H1 (cell line): ENCODE measurements at regions not wholly inside any gene's neighbourhood (a gene's known extent, or its start where the extent isn't known, plus 50 kb on each side); places are given as distances from the start of the nearest gene placed in this dataset.

ENCODE experiments used
- CTCF ChIA-PET: fragments of 300-600 bp; sonication (Branson Sonifier 250); formaldehyde crosslinking; loops from one replicate; lab custom pipeline; 2021; ENCODE audit not compliant: partially characterized antibody; lab: Charles Lee
- POLR2A ChIA-PET: fragments of 300-600 bp; sonication (Branson Sonifier 250); formaldehyde crosslinking; loops from one replicate; lab custom pipeline; 2021; ENCODE audit warnings: inconsistent platforms; ENCODE audit not compliant: partially characterized antibody; lab: Charles Lee
- DNase-seq, 2 experiments: peaks; one replicate each; pipeline versions ENCODE4 v3.0.0 to v3.0.0-alpha.2; 2010 to 2022; ENCODE audit warnings: low spot score in 2 of 2, low read depth in 1 of 2, mixed read lengths in 1 of 2
- FAIRE-seq: peaks from 2 replicates; lab custom pipeline; 2011; peaks lifted over from hg19 to GRCh38; lab: Jason Lieb, UNC
- H2AFZ ChIP-seq: 2 replicates; pipeline ENCODE4 v1.8.1; 2012; ENCODE audit warnings: low read length, inconsistent platforms
- H2AK5ac ChIP-seq: 2 replicates; pipeline ENCODE4 v1.6.1; 2013; ENCODE audit warnings: low read depth, low read length
- H2BK120ac ChIP-seq: replicated peaks from 2 replicates; pipeline ENCODE3; 2013; ENCODE audit warnings: low read depth, low read length, inconsistent platforms
- H2BK12ac ChIP-seq: 2 replicates; pipeline ENCODE4 v1.6.1; 2013; ENCODE audit warnings: low read depth, low read length
- H2BK15ac ChIP-seq: 2 replicates; pipeline ENCODE4 v1.6.1; 2013; ENCODE audit warnings: low read length
- H2BK20ac ChIP-seq: 2 replicates; pipeline ENCODE4 v1.6.1; 2013; ENCODE audit warnings: low read length
- H2BK5ac ChIP-seq: 2 replicates; pipeline ENCODE4 v1.6.1; 2013; ENCODE audit warnings: low read depth, low read length
- H3K14ac ChIP-seq: 2 replicates; pipeline ENCODE4 v1.6.1; 2013; ENCODE audit warnings: inconsistent platforms; ENCODE audit not compliant: insufficient read length
- H3K18ac ChIP-seq: 2 replicates; pipeline ENCODE4 v1.6.1; 2013; ENCODE audit warnings: low read length; ENCODE audit errors: extremely low read depth
- H3K23ac ChIP-seq: 2 replicates; pipeline ENCODE4 v1.6.1; 2013; ENCODE audit warnings: inconsistent platforms; ENCODE audit not compliant: insufficient read length
- H3K23me2 ChIP-seq: 2 replicates; pipeline ENCODE4 v1.6.1; 2013; ENCODE audit warnings: low read depth, low read length
- H3K27ac ChIP-seq: 2 replicates; pipeline ENCODE4 v1.6.1; 2011; ENCODE audit warnings: low read depth, low read length, inconsistent platforms
- H3K27me3 ChIP-seq, 4 experiments: replicated peaks in 1 of 4; 1 replicate in 1 of 4; 2 replicates in 3 of 4; pipeline versions ENCODE4 v1.6.1 to v1.8.1; 2011 to 2013; ENCODE audit warnings: low read length in 3 of 4, mild to moderate bottlenecking in 3 of 4, inconsistent platforms in 2 of 4, mixed read lengths in 2 of 4, moderate library complexity in 1 of 4; ENCODE audit not compliant: control insufficient read depth in 3 of 4, insufficient read depth in 3 of 4; ENCODE audit errors: extremely low read depth in 1 of 4
- H3K36me3 ChIP-seq, 4 experiments: 2 replicates each; pipeline versions ENCODE4 v1.6.1 to v1.8.1; 2011 to 2013; ENCODE audit warnings: mild to moderate bottlenecking in 4 of 4, low read length in 3 of 4, moderate library complexity in 2 of 4, control low read depth in 1 of 4, inconsistent platforms in 1 of 4; ENCODE audit not compliant: insufficient read depth in 4 of 4, control insufficient read depth in 2 of 4
- H3K4ac ChIP-seq: replicated peaks from 2 replicates; pipeline ENCODE3; 2013; ENCODE audit warnings: low read length, low read depth, mixed read lengths, inconsistent platforms; ENCODE audit not compliant: insufficient read length
- H3K4me1 ChIP-seq, 4 experiments: replicated peaks in 1 of 4; 1 replicate in 1 of 4; 2 replicates in 3 of 4; pipeline versions ENCODE4 v1.6.1 to v1.8.1; 2011 to 2013; ENCODE audit warnings: low read length in 3 of 4, inconsistent platforms in 2 of 4, mixed read lengths in 1 of 4; ENCODE audit not compliant: insufficient read depth in 4 of 4, control insufficient read depth in 3 of 4
- H3K4me2 ChIP-seq, 2 experiments: 2 replicates each; pipeline versions ENCODE4 v1.6.1 to v1.8.1; 2011 to 2013; ENCODE audit warnings: low read depth in 2 of 2, low read length in 2 of 2, control low read depth in 1 of 2, inconsistent platforms in 1 of 2, mild to moderate bottlenecking in 1 of 2; ENCODE audit not compliant: insufficient read depth in 1 of 2
- H3K4me3 ChIP-seq, 4 experiments: fragments of 200-600, 300-600 bp in 1 of 4; sonication (generic), shearing (Covaris generic), sonication (Bioruptor Twin) in 1 of 4; 2 replicates each; pipeline versions ENCODE4 v1.5.1 to v1.8.1; 2011 to 2016; ENCODE audit warnings: low read length in 4 of 4, low read depth in 3 of 4, control low read depth in 2 of 4, inconsistent platforms in 2 of 4, mild to moderate bottlenecking in 2 of 4, mixed read lengths in 1 of 4, moderate library complexity in 1 of 4; ENCODE audit not compliant: insufficient read depth in 2 of 4; ENCODE audit errors: extremely low read depth in 1 of 4
- H3K56ac ChIP-seq: replicated peaks from 2 replicates; pipeline ENCODE3; 2013; ENCODE audit warnings: low read depth, mild to moderate bottlenecking, mixed read lengths, low read length, inconsistent platforms; ENCODE audit not compliant: insufficient read length
- H3K79me1 ChIP-seq: 2 replicates; pipeline ENCODE4 v1.6.1; 2013; ENCODE audit warnings: low read depth, low read length, control low read depth
- H3K79me2 ChIP-seq, 2 experiments: 2 replicates each; pipeline versions ENCODE4 v1.6.1 to v1.8.1; 2012 to 2013; ENCODE audit warnings: low read length in 2 of 2, mild to moderate bottlenecking in 2 of 2, inconsistent platforms in 1 of 2; ENCODE audit not compliant: insufficient read depth in 2 of 2, control insufficient read depth in 1 of 2
- H3K9ac ChIP-seq, 4 experiments: replicated peaks in 1 of 4; 1 replicate in 1 of 4; 2 replicates in 3 of 4; pipeline versions ENCODE4 v1.6.1 to v1.8.1; 2011 to 2013; ENCODE audit warnings: low read depth in 3 of 4, low read length in 3 of 4, control low read depth in 2 of 4, mild to moderate bottlenecking in 2 of 4, moderate library complexity in 2 of 4, inconsistent platforms in 1 of 4; ENCODE audit errors: extremely low read depth in 1 of 4
- H3K9me3 ChIP-seq, 2 experiments: 2 replicates each; pipeline versions ENCODE4 v1.6.1 to v1.8.1; 2012 to 2013; ENCODE audit warnings: mild to moderate bottlenecking in 2 of 2, moderate library complexity in 2 of 2, control low read depth in 1 of 2, inconsistent platforms in 1 of 2, low read depth in 1 of 2, low read length in 1 of 2, mixed read lengths in 1 of 2; ENCODE audit not compliant: insufficient read depth in 2 of 2
- H4K20me1 ChIP-seq, 2 experiments: replicated peaks in 1 of 2; 2 replicates each; pipeline versions ENCODE3 to v1.8.1; 2011 to 2013; ENCODE audit warnings: inconsistent platforms in 2 of 2, low read length in 2 of 2, mild to moderate bottlenecking in 1 of 2; ENCODE audit not compliant: insufficient read depth in 2 of 2, control insufficient read depth in 1 of 2
- H4K5ac ChIP-seq: 2 replicates; pipeline ENCODE4 v1.6.1; 2013; ENCODE audit warnings: low read length, low read depth, mixed read lengths, inconsistent platforms; ENCODE audit not compliant: insufficient read length
- H4K8ac ChIP-seq: 2 replicates; pipeline ENCODE4 v1.8.0; 2013; ENCODE audit warnings: mild to moderate bottlenecking, moderate library complexity, low read length, inconsistent platforms; ENCODE audit not compliant: insufficient read depth; ENCODE audit errors: extremely low read depth
- H4K91ac ChIP-seq: replicated peaks from 2 replicates; pipeline ENCODE3; 2013; ENCODE audit warnings: low read length, mixed read lengths, inconsistent platforms; ENCODE audit not compliant: insufficient read length
- ASH2L ChIP-seq: fragments of 200-600, 300-600 bp; sonication (generic); IDR thresholded peaks from one replicate; pipeline ENCODE4 v1.7.1; 2017; ENCODE audit warnings: low read length
- CBX8 ChIP-seq: fragments of 300-800, 300-1000 bp; sonication (generic); IDR thresholded peaks from 2 replicates; pipeline ENCODE4 v1.7.1; 2016; ENCODE audit warnings: low read depth, low read length, borderline replicate concordance
- CHD2 ChIP-seq: IDR thresholded peaks from 2 replicates; pipeline ENCODE4 v1.6.1; 2012; ENCODE audit warnings: low read length, improper control_type of control experiment
- EZH2 ChIP-seq: fragments of 200-600 bp; sonication (generic); IDR thresholded peaks from 2 replicates; pipeline ENCODE4 v1.7.1; 2012; ENCODE audit warnings: low read depth, mild to moderate bottlenecking, moderate library complexity, low read length, inconsistent platforms; ENCODE audit not compliant: severe bottlenecking
- JUND ChIP-seq: IDR thresholded peaks from 2 replicates; pipeline ENCODE4 v1.6.1; 2011; ENCODE audit warnings: mild to moderate bottlenecking, improper control_type of control experiment, low read length
- MAX ChIP-seq: IDR thresholded peaks from 2 replicates; pipeline ENCODE4 v1.6.1; 2012; ENCODE audit warnings: inconsistent platforms
- POLR2AphosphoS5 ChIP-seq: IDR thresholded peaks from 2 replicates; pipeline ENCODE4 v1.6.1; 2011; ENCODE audit warnings: low read depth, low read length
- POU5F1 ChIP-seq: IDR thresholded peaks from 2 replicates; pipeline ENCODE4 v1.6.1; 2011; ENCODE audit warnings: low read depth, mild to moderate bottlenecking, low read length, moderate library complexity
- SP2 ChIP-seq: IDR thresholded peaks from 2 replicates; pipeline ENCODE4 v1.6.1; 2012; ENCODE audit warnings: mild to moderate bottlenecking, low read length, inconsistent platforms
- SP4 ChIP-seq: IDR thresholded peaks from 2 replicates; pipeline ENCODE4 v1.6.1; 2012; ENCODE audit warnings: low read length, inconsistent platforms
- TAF1 ChIP-seq: IDR thresholded peaks from 2 replicates; pipeline ENCODE4 v1.6.1; 2011; ENCODE audit warnings: mild to moderate bottlenecking, low read depth, low read length
- WGBS, 2 experiments: shearing (Covaris generic) in 1 of 2; methylation state at CpG; one replicate each; pipeline versions ENCODE4 v1.1.6 to v1.1.7; 2013 to 2015; ENCODE audit warnings: low lambda C conversion rate in 2 of 2, mixed read lengths in 2 of 2, inconsistent platforms in 1 of 2, low coverage in 1 of 2, missing lambda C conversion rate in 1 of 2; ENCODE audit not compliant: insufficient replicate concordance in 2 of 2, insufficient coverage in 1 of 2, insufficient read length in 1 of 2; ENCODE audit errors: extremely low coverage in 1 of 2, missing lambda C conversion rate in 1 of 2; 5-methylcytosine and 5-hydroxymethylcytosine counted together
- TF ChIP-seq, protein P1 (sequence below): IDR thresholded peaks from 2 replicates; pipeline ENCODE4 v1.6.1; 2011; ENCODE audit warnings: low read length, improper control_type of control experiment
- TF ChIP-seq, protein P2 (sequence below): IDR thresholded peaks from 2 replicates; pipeline ENCODE4 v1.6.1; 2011; ENCODE audit warnings: low read depth, mild to moderate bottlenecking, low read length; ENCODE audit not compliant: insufficient read depth

DNA sequence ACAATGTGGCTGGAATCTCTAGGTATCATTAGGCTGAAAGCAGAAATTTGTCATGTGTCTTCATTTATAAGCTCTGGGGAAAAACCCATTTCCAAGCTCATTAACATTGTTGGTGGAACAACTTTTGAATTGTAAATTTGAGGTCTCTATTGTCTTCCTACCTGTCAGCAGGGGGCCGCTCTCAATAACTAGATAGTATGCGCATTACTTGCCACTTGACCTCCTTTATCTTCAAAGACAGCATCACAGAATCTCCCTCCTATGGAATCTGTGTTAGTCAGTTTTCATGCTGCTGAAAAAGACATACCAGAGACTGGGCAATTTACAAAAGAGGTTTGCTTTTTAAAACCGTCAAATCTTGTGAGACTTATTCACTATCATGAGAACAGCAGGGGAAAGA, 223.1 kb downstream of the CALCRL start:
- Histone ChIP-seq H3K18ac (no peak overlapping the region), H3K9me3 (peaks cover 28 to 31% of the 10 kb centered on the region in 2 experiments), H3K36me3 (peaks cover 0 to 23% (median 5%) of the 10 kb centered on the region in 4 experiments; a peak in 3 of 8 replicates), H3K23ac (no peak overlapping the region), H3K79me2 (no peaks in the 10 kb centered on the region), H2BK12ac (no peak overlapping the region), H3K27ac (no peak overlapping the region; the same call in 1 of the 2 replicates), H2AK5ac (no peak overlapping the region), H3K9ac (no peak overlapping the region), H3K4me1 (peaks cover 0 to 7% (median under 1%) of the 10 kb centered on the region in 4 experiments; a peak in 4 of 7 replicates), H3K4me2 (0 out of 4 replicates have a peak overlapping the region, but pooled peaks of 1 of the 2 experiments have one; percentile 10), H2BK20ac (no peak overlapping the region), H3K56ac (no peak overlapping the region), H3K14ac (no peak overlapping the region), H4K91ac (no peak overlapping the region), H4K20me1 (no peaks in the 10 kb centered on the region), H3K4me3 (no peak overlapping the region; a peak in 1 of 8 replicates), H3K23me2 (no peaks in the 10 kb centered on the region), H3K79me1 (no peaks in the 10 kb centered on the region), H2AFZ (no peak overlapping the region), H4K5ac (peak overlapping the region; percentile 44), H3K4ac (no peak overlapping the region), H3K27me3 (no peaks in the 10 kb centered on the region), H2BK5ac (no peak overlapping the region), H2BK120ac (no peak overlapping the region), H2BK15ac (no peak overlapping the region), H4K8ac (no peak overlapping the region)
- DNase-seq (peak in 1 of 2 experiments; percentile 54), FAIRE-seq (peak; percentile 94)
- ChIA-PET CTCF (no interaction called here), POLR2A (interaction anchor here (0.6 kb wide), 1 partner anchor 14 kb away, joined by 3 read pairs; no protein-coding TSS in a partner anchor)
- 43% methylated on average over 3 of the region's 3 CpGs; no CpG with 5 or more reads in 1 of the 2 experiments for WGBS, 2 experiments
- TF ChIP-seq JUND = peak; percentile 38; the same call in 1 of the 2 replicates
- TF ChIP-seq, protein P1, sequence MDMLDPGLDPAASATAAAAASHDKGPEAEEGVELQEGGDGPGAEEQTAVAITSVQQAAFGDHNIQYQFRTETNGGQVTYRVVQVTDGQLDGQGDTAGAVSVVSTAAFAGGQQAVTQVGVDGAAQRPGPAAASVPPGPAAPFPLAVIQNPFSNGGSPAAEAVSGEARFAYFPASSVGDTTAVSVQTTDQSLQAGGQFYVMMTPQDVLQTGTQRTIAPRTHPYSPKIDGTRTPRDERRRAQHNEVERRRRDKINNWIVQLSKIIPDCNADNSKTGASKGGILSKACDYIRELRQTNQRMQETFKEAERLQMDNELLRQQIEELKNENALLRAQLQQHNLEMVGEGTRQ = no peak
- no peak for TF ChIP-seq SP2
- TF ChIP-seq SP4 = no peak
- TF ChIP-seq POU5F1 = peak; percentile 97
- no peak for TF ChIP-seq ASH2L
- TF ChIP-seq CHD2 = no peak
- no peak for TF ChIP-seq POLR2AphosphoS5
- TF ChIP-seq MAX = no peak
- TF ChIP-seq CBX8 = no peak
- TF ChIP-seq, protein P2, sequence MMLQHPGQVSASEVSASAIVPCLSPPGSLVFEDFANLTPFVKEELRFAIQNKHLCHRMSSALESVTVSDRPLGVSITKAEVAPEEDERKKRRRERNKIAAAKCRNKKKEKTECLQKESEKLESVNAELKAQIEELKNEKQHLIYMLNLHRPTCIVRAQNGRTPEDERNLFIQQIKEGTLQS = no peak
- TF ChIP-seq EZH2 = no peak
- no peak for TF ChIP-seq TAF1
